Fibroblast of lung (primary cell): ENCODE measurements at regions not wholly inside any gene's neighbourhood (a gene's known extent, or its start where the extent isn't known, plus 50 kb on each side); places are given as distances from the start of the nearest gene placed in this dataset.

Experiments
- DNase-seq, 2 donors: peaks; one replicate each; pipeline versions ENCODE4 v3.0.0 to v3.0.0-alpha.2; 2010; ENCODE audit warnings: low read depth in 2 of 2
- H2AFZ ChIP-seq: 2 replicates; pipeline ENCODE4 v1.5.1; 2012; ENCODE audit warnings: low read length, control low read depth, inconsistent platforms
- H3K27ac ChIP-seq: 2 replicates; pipeline ENCODE4 v1.5.1; 2011; ENCODE audit warnings: low read length, control low read depth; ENCODE audit not compliant: insufficient read depth
- H3K27me3 ChIP-seq: 2 replicates; pipeline ENCODE4 v1.5.1; 2011; ENCODE audit warnings: mild to moderate bottlenecking, low read length; ENCODE audit not compliant: control insufficient read depth, insufficient read depth
- H3K36me3 ChIP-seq: 2 replicates; pipeline ENCODE4 v1.5.1; 2011; ENCODE audit warnings: low read length; ENCODE audit not compliant: control insufficient read depth, insufficient read depth
- H3K4me1 ChIP-seq: 2 replicates; pipeline ENCODE4 v1.5.1; 2011; ENCODE audit warnings: low read length; ENCODE audit not compliant: control insufficient read depth, insufficient read depth; ENCODE audit errors: extremely low read depth
- H3K4me2 ChIP-seq: 2 replicates; pipeline ENCODE4 v1.5.1; 2011; ENCODE audit warnings: low read length, control low read depth; ENCODE audit not compliant: insufficient read depth; ENCODE audit errors: extremely low read depth
- H3K4me3 ChIP-seq, 4 experiments: fragments of 200-600 bp in 1 of 4; sonication (generic) in 1 of 4; replicated peaks in 1 of 4; 2 replicates each; pipeline ENCODE4 v1.5.1; 2011 to 2016; ENCODE audit warnings: low read length in 4 of 4, low read depth in 3 of 4, mild to moderate bottlenecking in 3 of 4, control low read depth in 2 of 4, inconsistent platforms in 1 of 4, mixed read lengths in 1 of 4; ENCODE audit not compliant: insufficient read depth in 1 of 4; ENCODE audit errors: control extremely low read depth in 1 of 4
- H3K79me2 ChIP-seq: 2 replicates; pipeline ENCODE4 v1.5.1; 2012; ENCODE audit warnings: mild to moderate bottlenecking, low read length, inconsistent platforms; ENCODE audit not compliant: control insufficient read depth, insufficient read depth
- H3K9ac ChIP-seq: 2 replicates; pipeline ENCODE4 v1.5.1; 2011; ENCODE audit warnings: mild to moderate bottlenecking, low read length, control low read depth; ENCODE audit not compliant: insufficient read depth
- H3K9me3 ChIP-seq: 2 replicates; pipeline ENCODE4 v1.5.1; 2012; ENCODE audit warnings: low read depth, low read length; ENCODE audit not compliant: control insufficient read depth, insufficient read depth
- H4K20me1 ChIP-seq: 2 replicates; pipeline ENCODE4 v1.5.1; 2011; ENCODE audit warnings: low read length; ENCODE audit not compliant: control insufficient read depth, insufficient read depth; ENCODE audit errors: extremely low read depth
- CTCF ChIP-seq, 2 donors: IDR thresholded peaks in 1 of 2; conservative IDR thresholded peaks in 1 of 2; 1 replicate in 1 of 2; 2 replicates in 1 of 2; pipeline ENCODE4 v1.5.1; 2011 to 2012; ENCODE audit warnings: low read length in 2 of 2, control low read depth in 1 of 2, inconsistent platforms in 1 of 2, low read depth in 1 of 2, mild to moderate bottlenecking in 1 of 2
- EZH2 ChIP-seq: IDR thresholded peaks from 2 replicates; pipeline ENCODE4 v1.5.1; 2012; ENCODE audit warnings: low read length, control low read depth, mild to moderate bottlenecking; ENCODE audit errors: missing control alignments

DNA sequence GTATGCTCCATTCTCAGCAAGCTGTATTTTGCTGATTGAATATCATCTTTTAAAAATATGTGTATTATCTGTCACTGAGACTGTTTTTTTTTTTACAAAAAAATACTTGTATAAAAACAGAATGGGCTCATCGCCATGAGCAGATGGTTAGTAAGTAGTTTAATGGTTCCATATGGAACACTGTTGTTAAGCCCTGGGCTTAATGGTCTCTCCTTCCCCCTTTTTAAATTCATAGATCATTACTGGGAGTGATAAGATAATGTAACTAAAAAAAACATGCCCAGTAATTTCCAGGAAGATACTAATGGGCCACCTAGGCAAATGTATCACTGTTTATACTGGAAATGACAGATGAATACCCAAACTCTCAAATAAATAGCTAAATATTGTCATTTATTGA, 95.3 kb upstream of the TPRG1 start:
- H3K27ac ChIP-seq, result no peak overlapping the region
- H2AFZ ChIP-seq, result no peak overlapping the region
- no peaks in the 10 kb centered on the region for H3K36me3 ChIP-seq
- no peak overlapping the region for H3K4me2 ChIP-seq
- H3K4me1 ChIP-seq, result no peaks in the 10 kb centered on the region
- no peak overlapping the region for H3K4me3 ChIP-seq
- TF ChIP-seq CTCF (conservative IDR thresholded peaks at IDR 0.05 in 1 of 2, IDR thresholded peaks at IDR 0.05 in 1 of 2; ENCODE audit: low read depth in 1 of 2, low read length in 2 of 2) (no peak), EZH2 (no peak)
- H3K9me3 ChIP-seq, result no peaks in the 10 kb centered on the region
- no peaks in the 10 kb centered on the region for H3K79me2 ChIP-seq
- no peaks in the 10 kb centered on the region for H3K27me3 ChIP-seq
- no peaks in the 10 kb centered on the region for H4K20me1 ChIP-seq
- no peak for DNase-seq
- no peak overlapping the region for H3K9ac ChIP-seq

GRCh38 chr3:189080745-189081144, 91.0 kb upstream of the TPRG1 start:
- Histone ChIP-seq H3K9me3 (no peaks in the 10 kb centered on the region), H3K36me3 (no peaks in the 10 kb centered on the region), H3K27ac (no peak overlapping the region), H2AFZ (no peak overlapping the region), H3K4me2 (no peak overlapping the region), H4K20me1 (no peaks in the 10 kb centered on the region), H3K4me3 (no peak overlapping the region), H3K27me3 (no peaks in the 10 kb centered on the region), H3K9ac (no peak overlapping the region), H3K4me1 (no peaks in the 10 kb centered on the region), H3K79me2 (no peaks in the 10 kb centered on the region)
- no peak for DNase-seq
- TF ChIP-seq CTCF (conservative IDR thresholded peaks at IDR 0.05 in 1 of 2, IDR thresholded peaks at IDR 0.05 in 1 of 2; ENCODE audit: low read depth in 1 of 2, low read length in 2 of 2), result no peak
- TF ChIP-seq EZH2, result no peak

DNA sequence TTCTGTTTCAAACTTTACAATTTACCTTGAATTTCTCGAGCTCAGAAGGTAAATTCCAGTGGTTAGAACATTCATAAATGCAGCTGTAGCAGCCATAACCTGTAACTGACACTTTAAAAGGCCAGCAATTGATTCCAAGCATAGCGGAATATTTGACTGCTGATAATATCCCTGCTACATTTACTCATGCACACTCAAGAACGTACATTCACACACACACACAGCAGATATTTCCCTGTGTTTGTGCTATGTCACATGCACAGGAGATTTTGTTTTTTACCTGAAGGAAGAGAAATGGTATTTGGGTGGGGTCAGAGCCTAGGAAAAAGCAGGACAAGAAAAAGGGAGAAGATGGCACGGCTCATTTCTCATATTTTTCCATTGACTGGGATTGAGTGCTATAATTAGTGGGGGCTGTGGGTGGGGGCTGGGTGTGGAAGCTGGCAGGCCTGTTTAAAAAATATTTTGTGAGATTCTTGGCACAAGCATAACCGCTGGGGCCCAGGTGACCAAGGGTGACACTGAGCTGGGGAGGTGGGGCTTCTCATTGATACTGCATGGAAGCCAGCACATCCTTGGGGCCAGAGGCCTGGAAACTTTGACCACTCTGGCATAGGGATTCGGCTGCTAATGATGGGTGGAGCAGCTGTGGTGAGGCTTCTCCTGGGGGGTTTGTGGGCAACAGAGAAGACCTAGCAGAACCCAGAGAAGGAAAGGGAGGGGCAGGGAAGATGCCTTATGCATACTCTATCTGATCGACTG, 88.9 kb upstream of the TPRG1 start:
- TF ChIP-seq EZH2 (no peak), CTCF (conservative IDR thresholded peaks at IDR 0.05 in 1 of 2, IDR thresholded peaks at IDR 0.05 in 1 of 2; ENCODE audit: low read depth in 1 of 2, low read length in 2 of 2) (no peak)
- H3K4me1 ChIP-seq, result no peaks in the 10 kb centered on the region
- DNase-seq, result no peak
- no peaks in the 10 kb centered on the region for H3K36me3 ChIP-seq
- H2AFZ ChIP-seq, result no peak overlapping the region
- H3K9ac ChIP-seq, result no peak overlapping the region
- no peak overlapping the region for H3K27ac ChIP-seq
- no peaks in the 10 kb centered on the region for H3K9me3 ChIP-seq
- H3K79me2 ChIP-seq, result no peaks in the 10 kb centered on the region
- no peaks in the 10 kb centered on the region for H4K20me1 ChIP-seq
- H3K27me3 ChIP-seq, result no peaks in the 10 kb centered on the region
- no peak overlapping the region for H3K4me2 ChIP-seq
- no peak overlapping the region for H3K4me3 ChIP-seq
